ENCODE measurements at regions not wholly inside any gene's neighbourhood (a gene's known extent, or its start where the extent isn't known, plus 50 kb on each side); places are given as distances from the start of the nearest gene placed in this dataset.

DNA sequence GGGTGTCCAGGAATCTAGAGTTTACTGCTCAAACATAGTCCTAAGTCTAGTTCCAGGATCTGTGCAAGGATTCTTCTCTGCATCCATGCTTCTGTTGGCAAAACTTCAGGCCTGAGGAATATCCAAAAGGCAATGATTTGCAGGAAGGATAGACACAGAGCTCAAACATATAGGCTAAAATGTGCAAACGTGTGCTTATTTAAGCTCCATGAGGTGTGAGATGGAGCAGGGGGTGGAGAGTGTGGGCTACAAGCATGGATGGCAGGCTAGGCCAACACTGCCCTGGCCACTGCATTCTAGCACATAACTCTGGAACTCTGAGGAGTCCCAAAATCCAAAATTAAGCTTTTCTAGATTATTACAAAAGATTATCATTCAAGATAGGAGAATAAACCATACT is 301.1 kb downstream of the PAX3 start:
- Histone ChIP-seq H3K4me2 (ENCODE audit: low read depth, low read length) (no peak overlapping the region), H3K36me3 (ENCODE audit: control insufficient read depth, insufficient read depth, low read length) (no peaks in the 10 kb centered on the region), H4K91ac (ENCODE audit: insufficient read depth, low read depth, low read length) (peak overlapping the region; percentile 22; the same call in 1 of the 2 replicates), H3K23ac (ENCODE audit: low read depth, low read length) (peak overlapping the region; percentile 4; the same call in 1 of the 2 replicates), H3K9me1 (ENCODE audit: insufficient read depth, low read length) (peaks cover 8% of the 10 kb centered on the region; the same call in 1 of the 2 replicates), H3K4me3 (ENCODE audit: insufficient read depth, low read depth, low read length) (no peak overlapping the region), H4K5ac (ENCODE audit: low read depth, low read length) (no peak overlapping the region), H2BK5ac (ENCODE audit: low read depth, low read length, poor library complexity, severe bottlenecking) (peak overlapping the region; percentile 27), H3K27ac (ENCODE audit: insufficient read depth, low read length) (no peak overlapping the region), H2BK15ac (ENCODE audit: low read depth, low read length) (no peak overlapping the region), H3K56ac (ENCODE audit: extremely low read depth, insufficient read depth, low read length) (no peak overlapping the region), H3K4me1 (ENCODE audit: control insufficient read depth, insufficient read depth, low read length) (peaks cover 3% of the 10 kb centered on the region), H3K9me3 (ENCODE audit: control insufficient read depth, insufficient read depth, low read length) (no peaks in the 10 kb centered on the region), H4K20me1 (ENCODE audit: insufficient read depth, low read length) (peaks cover 5% of the 10 kb centered on the region; the same call in 1 of the 2 replicates), H3K9ac (ENCODE audit: low read depth, low read length) (no peak overlapping the region), H2AFZ (replicated peaks; ENCODE audit: low read length, poor library complexity) (peak overlapping the region; percentile 68), H3K79me1 (ENCODE audit: low read depth in 1 of 2, low read length in 2 of 2) (no peaks in the 10 kb centered on the region), H2AK9ac (replicated peaks; ENCODE audit: low read depth, low read length, poor library complexity) (peak overlapping the region; percentile 25), H3K18ac (ENCODE audit: low read depth, low read length) (no peak overlapping the region), H3K27me3 (ENCODE audit: control insufficient read depth, insufficient read depth, low read length) (no peaks in the 10 kb centered on the region; the same call in 1 of the 2 replicates), H2AK5ac (ENCODE audit: low read depth, low read length) (peak overlapping the region; percentile 7; the same call in 1 of the 2 replicates), H4K8ac (ENCODE audit: low read depth in 2 of 2, low read length in 2 of 2) (peak overlapping the region in 1 of 2 experiments; percentile 2; a peak in 1 of 4 replicates), H3K4ac (ENCODE audit: low read depth, low read length) (peak overlapping the region; percentile 76), H2BK20ac (ENCODE audit: low read depth, low read length) (peak overlapping the region; percentile 76), H2BK120ac (ENCODE audit: low read depth, low read length) (peak overlapping the region; percentile 60), H3K14ac (replicated peaks; ENCODE audit: low read depth, low read length) (peak overlapping the region; percentile 26; the same call in 1 of the 2 replicates)
- no TSS peak for BruUV-seq (replicated peaks)
- POLR2A ChIA-PET (ENCODE audit: unreplicated experiment) = no interaction called here
- dilution Hi-C loops (cut with HindIII; ENCODE audit: low sequenced_read_pairs, unreplicated experiment) (no loop called here), intact Hi-C loops (cut with micrococcal nuclease) (no loop called here), in situ Hi-C loops (cut with MboI; ENCODE audit: low sequenced_read_pairs) (no loop called here)
- CTCF ChIA-PET = interaction anchor here (0.6 to 1.2 kb wide), 4 partner anchors 50 to 1783 kb away, joined by 3 read pairs; no protein-coding TSS in a partner anchor
- TF ChIP-seq RFX5 (IDR thresholded peaks at IDR 0.05; ENCODE audit: low read depth, low read length) = no peak
- no peak for TF ChIP-seq POLR2A (IDR thresholded peaks at IDR 0.05; ENCODE audit: low read depth, low read length)
- DNase-seq (peak; percentile 1), ATAC-seq (ENCODE audit: low read depth) (no peak)
- no CpG with 5 or more reads among the region's 1 CpG for WGBS, 2 experiments (ENCODE audit: extremely low coverage in 2 of 2, insufficient read length in 1 of 2)
